ENCODE measurements at regions not wholly inside any gene's neighbourhood (a gene's known extent, or its start where the extent isn't known, plus 50 kb on each side); places are given as distances from the start of the nearest gene placed in this dataset.

DNA sequence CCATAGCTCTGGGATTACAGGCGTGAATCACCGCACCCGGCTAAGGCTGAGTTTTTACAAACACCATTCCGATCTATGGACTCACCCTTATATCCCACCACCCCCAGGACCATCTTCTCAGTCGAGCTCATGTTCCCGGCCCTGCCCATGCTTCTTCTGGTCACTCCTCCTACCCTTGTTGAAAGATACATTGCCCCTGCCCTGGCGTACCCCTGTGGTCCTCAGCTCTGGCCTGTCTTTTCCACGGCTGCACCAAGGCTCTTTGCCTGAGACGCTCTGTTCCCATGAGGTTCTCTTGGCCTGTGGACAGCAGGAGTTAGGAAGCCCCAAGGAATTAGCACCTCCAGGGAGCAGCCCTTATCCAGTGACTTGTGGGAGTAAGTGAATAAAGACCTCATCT is 379.4 kb upstream of the TNRC6C start:
- H3K27me3 ChIP-seq (ENCODE audit: insufficient read depth, low read length) = peaks cover 14% of the 10 kb centered on the region
- no peak for DNase-seq (ENCODE audit: insufficient read length, low spot score, missing footprints)
- TF ChIP-seq, protein P1, sequence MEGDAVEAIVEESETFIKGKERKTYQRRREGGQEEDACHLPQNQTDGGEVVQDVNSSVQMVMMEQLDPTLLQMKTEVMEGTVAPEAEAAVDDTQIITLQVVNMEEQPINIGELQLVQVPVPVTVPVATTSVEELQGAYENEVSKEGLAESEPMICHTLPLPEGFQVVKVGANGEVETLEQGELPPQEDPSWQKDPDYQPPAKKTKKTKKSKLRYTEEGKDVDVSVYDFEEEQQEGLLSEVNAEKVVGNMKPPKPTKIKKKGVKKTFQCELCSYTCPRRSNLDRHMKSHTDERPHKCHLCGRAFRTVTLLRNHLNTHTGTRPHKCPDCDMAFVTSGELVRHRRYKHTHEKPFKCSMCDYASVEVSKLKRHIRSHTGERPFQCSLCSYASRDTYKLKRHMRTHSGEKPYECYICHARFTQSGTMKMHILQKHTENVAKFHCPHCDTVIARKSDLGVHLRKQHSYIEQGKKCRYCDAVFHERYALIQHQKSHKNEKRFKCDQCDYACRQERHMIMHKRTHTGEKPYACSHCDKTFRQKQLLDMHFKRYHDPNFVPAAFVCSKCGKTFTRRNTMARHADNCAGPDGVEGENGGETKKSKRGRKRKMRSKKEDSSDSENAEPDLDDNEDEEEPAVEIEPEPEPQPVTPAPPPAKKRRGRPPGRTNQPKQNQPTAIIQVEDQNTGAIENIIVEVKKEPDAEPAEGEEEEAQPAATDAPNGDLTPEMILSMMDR (IDR thresholded peaks at IDR 0.05; ENCODE audit: extremely low read depth, low read depth, low read length) = no peak
- no peak overlapping the region for H3K27ac ChIP-seq (ENCODE audit: low read depth, low read length)
- H3K36me3 ChIP-seq (ENCODE audit: insufficient read depth, low read length) = no peaks in the 10 kb centered on the region
- no peak overlapping the region for H2AFZ ChIP-seq (ENCODE audit: low read length)
- H4K20me1 ChIP-seq (ENCODE audit: insufficient read depth, low read length) = no peaks in the 10 kb centered on the region
- H3K9me3 ChIP-seq (ENCODE audit: low read depth, low read length) = no peaks in the 10 kb centered on the region
- H3K4me2 ChIP-seq (ENCODE audit: insufficient read depth, low read length) = no peak overlapping the region
- H3K4me3 ChIP-seq (ENCODE audit: insufficient read depth, low read length) = no peak overlapping the region
- no peaks in the 10 kb centered on the region for H3K4me1 ChIP-seq (ENCODE audit: insufficient read depth, low read length)
- H3K79me2 ChIP-seq (ENCODE audit: insufficient read depth, low read length) = no peaks in the 10 kb centered on the region

DNA sequence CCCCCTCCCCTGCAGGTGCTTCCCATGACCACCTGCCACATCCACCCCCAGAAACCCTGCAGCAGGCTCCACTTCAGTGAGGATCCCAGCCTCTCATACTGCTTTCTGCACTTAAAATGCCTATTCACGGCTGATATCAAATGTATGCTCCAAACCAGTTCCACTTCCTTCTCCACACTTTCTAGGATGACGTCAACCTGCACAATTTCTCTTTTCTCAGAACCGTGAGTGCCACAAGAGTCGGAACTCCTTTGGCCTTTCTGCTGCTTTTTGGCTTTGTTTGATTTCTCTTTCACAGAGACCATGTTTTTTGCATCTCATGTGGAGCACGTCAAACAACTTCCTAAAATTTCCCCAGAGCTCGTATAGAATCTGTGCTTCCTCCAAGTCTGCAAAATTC is 378.8 kb upstream of the TNRC6C start:
- TF ChIP-seq, protein P1 (IDR thresholded peaks at IDR 0.05; ENCODE audit: extremely low read depth, low read depth, low read length) = no peak
- Histone ChIP-seq H3K79me2 (ENCODE audit: insufficient read depth, low read length) (no peaks in the 10 kb centered on the region), H3K27ac (ENCODE audit: low read depth, low read length) (no peak overlapping the region), H3K9me3 (ENCODE audit: low read depth, low read length) (no peaks in the 10 kb centered on the region), H3K4me2 (ENCODE audit: insufficient read depth, low read length) (no peak overlapping the region), H3K4me3 (ENCODE audit: insufficient read depth, low read length) (no peak overlapping the region), H3K4me1 (ENCODE audit: insufficient read depth, low read length) (no peaks in the 10 kb centered on the region), H2AFZ (ENCODE audit: low read length) (no peak overlapping the region), H4K20me1 (ENCODE audit: insufficient read depth, low read length) (no peaks in the 10 kb centered on the region), H3K36me3 (ENCODE audit: insufficient read depth, low read length) (no peaks in the 10 kb centered on the region), H3K27me3 (ENCODE audit: insufficient read depth, low read length) (peaks cover 10% of the 10 kb centered on the region)
- no peak for DNase-seq (ENCODE audit: insufficient read length, low spot score, missing footprints)

DNA sequence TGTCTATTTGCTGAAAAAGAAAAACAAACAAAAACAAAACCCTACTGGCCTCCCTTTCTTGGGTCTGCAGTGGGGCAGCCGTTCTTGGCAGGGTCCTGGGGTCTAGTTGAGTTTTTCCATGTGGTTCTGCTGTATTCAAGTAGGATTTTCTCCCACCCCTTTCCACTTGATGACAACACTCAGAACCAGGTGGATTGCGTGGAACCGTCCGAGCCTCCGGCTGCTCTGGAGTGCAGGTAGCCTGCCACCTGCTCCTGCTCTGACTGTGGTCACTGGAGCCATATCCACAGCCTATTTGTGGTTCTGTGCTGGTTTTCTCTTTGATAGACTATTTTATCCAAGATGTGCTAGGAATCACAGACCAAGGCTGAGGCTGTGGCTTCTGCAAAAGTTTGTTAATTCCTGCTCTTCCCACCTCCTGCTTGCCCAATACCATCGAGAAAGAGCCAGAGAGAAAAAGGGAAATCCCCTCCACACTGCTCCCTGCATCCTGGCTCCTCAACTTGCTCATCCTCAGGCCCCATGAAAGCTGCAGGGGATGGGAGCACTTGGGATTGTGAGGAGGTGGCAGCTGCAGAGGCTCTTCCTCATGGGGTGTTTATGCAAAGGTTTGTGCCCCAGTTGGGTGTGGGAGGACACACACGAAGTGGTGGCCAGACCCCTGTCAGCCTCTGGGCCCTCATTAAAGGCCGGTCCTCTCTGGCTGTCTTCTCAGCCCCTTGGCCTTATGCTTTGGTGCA is 377.8 kb upstream of the TNRC6C start:
- Histone ChIP-seq H3K79me2 (ENCODE audit: insufficient read depth, low read length) (no peaks in the 10 kb centered on the region), H3K4me1 (ENCODE audit: insufficient read depth, low read length) (no peaks in the 10 kb centered on the region), H3K27ac (ENCODE audit: low read depth, low read length) (no peak overlapping the region), H3K27me3 (ENCODE audit: insufficient read depth, low read length) (peaks cover 10% of the 10 kb centered on the region), H4K20me1 (ENCODE audit: insufficient read depth, low read length) (no peaks in the 10 kb centered on the region), H3K36me3 (ENCODE audit: insufficient read depth, low read length) (no peaks in the 10 kb centered on the region), H2AFZ (ENCODE audit: low read length) (no peak overlapping the region), H3K9me3 (ENCODE audit: low read depth, low read length) (no peaks in the 10 kb centered on the region), H3K4me3 (ENCODE audit: insufficient read depth, low read length) (no peak overlapping the region), H3K4me2 (ENCODE audit: insufficient read depth, low read length) (no peak overlapping the region)
- TF ChIP-seq, protein P1 (IDR thresholded peaks at IDR 0.05; ENCODE audit: extremely low read depth, low read depth, low read length) = no peak
- no peak for DNase-seq (ENCODE audit: insufficient read length, low spot score, missing footprints)

DNA sequence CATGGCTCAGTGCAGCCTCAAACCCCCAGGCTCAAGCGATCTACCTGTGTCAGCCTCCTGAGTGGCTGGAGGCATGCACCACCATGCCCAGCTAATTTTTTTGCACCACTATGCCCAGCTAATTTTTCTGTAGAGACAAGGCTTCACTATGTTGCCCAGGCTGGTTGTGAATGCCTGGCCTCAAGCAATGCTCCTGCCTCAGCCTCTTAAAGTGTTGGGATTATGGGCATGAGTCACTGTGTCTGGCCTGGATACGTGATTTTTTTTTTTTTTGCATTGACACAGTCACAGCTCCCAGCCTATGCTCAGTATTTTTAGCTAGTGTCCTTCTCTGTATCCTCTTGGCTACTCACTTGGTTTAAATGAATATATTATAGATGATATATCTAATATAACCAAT is 377.0 kb upstream of the TNRC6C start:
- Histone ChIP-seq H3K4me3 (ENCODE audit: insufficient read depth, low read length) (no peak overlapping the region), H3K36me3 (ENCODE audit: insufficient read depth, low read length) (no peaks in the 10 kb centered on the region), H4K20me1 (ENCODE audit: insufficient read depth, low read length) (no peaks in the 10 kb centered on the region), H3K79me2 (ENCODE audit: insufficient read depth, low read length) (no peaks in the 10 kb centered on the region), H3K27ac (ENCODE audit: low read depth, low read length) (no peak overlapping the region), H2AFZ (ENCODE audit: low read length) (no peak overlapping the region), H3K9me3 (ENCODE audit: low read depth, low read length) (no peaks in the 10 kb centered on the region), H3K4me2 (ENCODE audit: insufficient read depth, low read length) (no peak overlapping the region), H3K4me1 (ENCODE audit: insufficient read depth, low read length) (no peaks in the 10 kb centered on the region), H3K27me3 (ENCODE audit: insufficient read depth, low read length) (peaks cover 10% of the 10 kb centered on the region)
- TF ChIP-seq, protein P1 (IDR thresholded peaks at IDR 0.05; ENCODE audit: extremely low read depth, low read depth, low read length) = no peak
- DNase-seq (ENCODE audit: insufficient read length, low spot score, missing footprints) = no peak
